ENCODE measurements at regions not wholly inside any gene's neighbourhood (a gene's known extent, or its start where the extent isn't known, plus 50 kb on each side); places are given as distances from the start of the nearest gene placed in this dataset.

DNA sequence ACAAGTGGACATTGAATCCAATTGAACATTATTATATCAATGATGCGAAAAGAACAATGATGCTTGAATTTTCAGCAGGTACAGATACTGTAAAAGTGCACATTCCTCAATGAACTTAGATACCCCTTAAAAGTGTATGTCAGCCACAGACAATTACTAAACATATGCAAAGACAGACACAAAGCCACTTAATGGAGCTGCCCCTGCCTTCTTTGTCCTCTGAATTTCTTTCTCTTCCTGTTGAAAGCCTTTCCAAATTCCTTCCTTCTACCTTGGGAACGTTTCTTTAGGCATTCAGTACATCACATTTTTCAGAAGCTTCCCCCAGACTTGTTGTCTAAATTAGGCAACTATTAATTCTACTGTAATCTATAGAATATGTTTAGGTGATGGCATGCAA, 706.8 kb upstream of the MBL2 start:
- BruUV-seq (replicated peaks) = no TSS peak
- no peak overlapping the region for H3K27ac Mint-ChIP-seq (ENCODE audit: unreplicated experiment)

DNA sequence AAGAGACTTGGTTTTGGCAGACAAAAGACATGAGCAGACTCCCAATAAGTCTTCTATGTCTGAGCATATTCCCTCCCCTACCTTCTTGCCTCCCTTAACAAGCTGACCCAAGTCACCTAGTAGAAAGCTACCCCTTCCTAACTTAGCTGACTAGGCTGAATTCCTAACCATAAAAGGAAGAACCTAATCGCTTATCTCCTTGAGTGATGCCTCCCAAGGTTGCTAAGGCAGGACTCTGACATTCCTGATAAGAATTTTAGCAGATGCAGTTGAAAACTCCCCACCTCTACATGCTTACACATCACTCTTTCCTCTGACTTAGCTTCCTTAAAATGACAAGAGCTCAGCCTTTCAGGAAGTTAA, 704.7 kb upstream of the MBL2 start:
- BruUV-seq (replicated peaks) = no TSS peak
- CTCF ChIA-PET = interaction anchor here (0.6 kb wide), 1 partner anchor 149 kb away, joined by 3 read pairs; no protein-coding TSS in a partner anchor
- DNase-seq = no peak
- no peak overlapping the region for H3K27ac Mint-ChIP-seq (ENCODE audit: unreplicated experiment)
- no peaks in the 10 kb centered on the region for H3K4me1 Mint-ChIP-seq (ENCODE audit: low read depth, unreplicated experiment)
- H3K36me3 Mint-ChIP-seq (ENCODE audit: insufficient read depth, unreplicated experiment) = no peaks in the 10 kb centered on the region
- TF ChIP-seq, protein P1, sequence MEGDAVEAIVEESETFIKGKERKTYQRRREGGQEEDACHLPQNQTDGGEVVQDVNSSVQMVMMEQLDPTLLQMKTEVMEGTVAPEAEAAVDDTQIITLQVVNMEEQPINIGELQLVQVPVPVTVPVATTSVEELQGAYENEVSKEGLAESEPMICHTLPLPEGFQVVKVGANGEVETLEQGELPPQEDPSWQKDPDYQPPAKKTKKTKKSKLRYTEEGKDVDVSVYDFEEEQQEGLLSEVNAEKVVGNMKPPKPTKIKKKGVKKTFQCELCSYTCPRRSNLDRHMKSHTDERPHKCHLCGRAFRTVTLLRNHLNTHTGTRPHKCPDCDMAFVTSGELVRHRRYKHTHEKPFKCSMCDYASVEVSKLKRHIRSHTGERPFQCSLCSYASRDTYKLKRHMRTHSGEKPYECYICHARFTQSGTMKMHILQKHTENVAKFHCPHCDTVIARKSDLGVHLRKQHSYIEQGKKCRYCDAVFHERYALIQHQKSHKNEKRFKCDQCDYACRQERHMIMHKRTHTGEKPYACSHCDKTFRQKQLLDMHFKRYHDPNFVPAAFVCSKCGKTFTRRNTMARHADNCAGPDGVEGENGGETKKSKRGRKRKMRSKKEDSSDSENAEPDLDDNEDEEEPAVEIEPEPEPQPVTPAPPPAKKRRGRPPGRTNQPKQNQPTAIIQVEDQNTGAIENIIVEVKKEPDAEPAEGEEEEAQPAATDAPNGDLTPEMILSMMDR (IDR thresholded peaks at IDR 0.05; ENCODE audit: unreplicated experiment) = no peak
- H3K27me3 Mint-ChIP-seq (ENCODE audit: unreplicated experiment) = no peaks in the 10 kb centered on the region
- intact Hi-C loops (cut with micrococcal nuclease; ENCODE audit: unreplicated experiment) = no loop called here
- H3K4me3 Mint-ChIP-seq (ENCODE audit: low read depth, unreplicated experiment) = no peak overlapping the region
- no peaks in the 10 kb centered on the region for H3K9me3 Mint-ChIP-seq (ENCODE audit: low read depth, unreplicated experiment)

More for the DNA sequence above, 706.8 kb upstream of the MBL2 start:
- H3K4me1 Mint-ChIP-seq (ENCODE audit: low read depth, unreplicated experiment) = no peaks in the 10 kb centered on the region
- no peaks in the 10 kb centered on the region for H3K27me3 Mint-ChIP-seq (ENCODE audit: unreplicated experiment)
- intact Hi-C loops (cut with micrococcal nuclease; ENCODE audit: unreplicated experiment) = no loop called here
- TF ChIP-seq, protein P1 (IDR thresholded peaks at IDR 0.05; ENCODE audit: unreplicated experiment) = no peak
- CTCF ChIA-PET = no interaction called here
- H3K36me3 Mint-ChIP-seq (ENCODE audit: insufficient read depth, unreplicated experiment) = no peaks in the 10 kb centered on the region
- no peak overlapping the region for H3K4me3 Mint-ChIP-seq (ENCODE audit: low read depth, unreplicated experiment)
- H3K9me3 Mint-ChIP-seq (ENCODE audit: low read depth, unreplicated experiment) = no peaks in the 10 kb centered on the region
- DNase-seq = no peak

DNA sequence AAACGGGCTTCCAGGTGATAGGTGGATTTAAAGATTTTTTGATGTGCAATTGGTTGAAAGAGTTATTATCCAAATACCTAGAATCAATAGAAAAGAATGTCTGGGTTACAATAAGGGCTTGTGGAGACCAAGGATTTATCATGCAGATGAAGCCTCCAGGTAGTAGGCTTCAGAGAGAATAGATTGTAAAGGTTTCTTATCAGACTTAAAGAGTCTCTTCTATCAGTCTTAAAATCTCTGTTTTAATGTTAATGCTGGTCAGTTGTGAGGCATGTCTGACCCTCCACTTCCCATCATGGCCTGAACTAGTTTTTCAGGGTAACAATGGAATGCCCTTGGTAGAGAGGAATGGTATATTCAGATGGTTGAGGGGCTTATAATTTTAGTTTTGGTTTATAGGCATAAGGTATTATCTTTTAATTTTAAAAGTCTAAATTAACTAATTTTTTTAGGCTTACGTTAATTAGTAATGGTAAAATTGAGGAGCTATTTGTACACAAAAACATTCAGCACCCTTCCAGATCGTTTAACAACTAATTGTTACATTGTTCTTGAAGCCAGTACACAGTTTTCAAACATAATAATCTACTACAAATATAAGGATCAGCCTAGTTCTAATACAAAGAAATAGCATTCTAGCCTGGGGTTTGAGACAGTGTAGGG, 704.2 kb upstream of the MBL2 start:
- intact Hi-C loops (cut with micrococcal nuclease; ENCODE audit: unreplicated experiment) = no loop called here
- Mint-ChIP-seq H3K4me3 (ENCODE audit: low read depth, unreplicated experiment) (no peak overlapping the region), H3K27me3 (ENCODE audit: unreplicated experiment) (no peaks in the 10 kb centered on the region), H3K4me1 (ENCODE audit: low read depth, unreplicated experiment) (no peaks in the 10 kb centered on the region), H3K36me3 (ENCODE audit: insufficient read depth, unreplicated experiment) (no peaks in the 10 kb centered on the region), H3K9me3 (ENCODE audit: low read depth, unreplicated experiment) (no peaks in the 10 kb centered on the region), H3K27ac (ENCODE audit: unreplicated experiment) (no peak overlapping the region)
- DNase-seq = no peak
- TF ChIP-seq, protein P1 (IDR thresholded peaks at IDR 0.05; ENCODE audit: unreplicated experiment) = no peak
- BruUV-seq (replicated peaks) = no TSS peak
- CTCF ChIA-PET = no interaction called here

DNA sequence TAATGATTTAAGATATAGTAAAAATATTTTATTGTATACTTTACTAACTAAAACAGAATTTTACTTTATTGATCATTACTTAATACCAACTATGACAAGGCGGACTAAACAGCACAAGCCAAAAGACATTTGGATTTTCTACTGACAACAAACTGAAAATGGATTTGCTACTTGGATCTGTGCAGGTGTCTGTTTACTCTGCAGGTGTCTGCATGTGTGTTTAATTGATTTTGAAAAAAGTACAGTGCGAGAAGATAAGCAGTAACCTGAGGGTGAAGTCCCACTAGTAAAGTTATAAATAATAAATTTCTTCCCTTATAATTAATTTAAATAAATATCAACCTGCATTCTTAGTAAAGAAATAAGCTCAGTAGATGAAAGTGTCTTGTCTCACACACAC, 696.8 kb upstream of the MBL2 start:
- Mint-ChIP-seq H3K9me3 (ENCODE audit: low read depth, unreplicated experiment) (no peaks in the 10 kb centered on the region), H3K4me1 (ENCODE audit: low read depth, unreplicated experiment) (no peaks in the 10 kb centered on the region), H3K36me3 (ENCODE audit: insufficient read depth, unreplicated experiment) (no peaks in the 10 kb centered on the region), H3K27ac (ENCODE audit: unreplicated experiment) (no peak overlapping the region), H3K4me3 (ENCODE audit: low read depth, unreplicated experiment) (no peak overlapping the region), H3K27me3 (ENCODE audit: unreplicated experiment) (no peaks in the 10 kb centered on the region)
- CTCF ChIA-PET = interaction anchor here (0.6 kb wide), 1 partner anchor 55 kb away, joined by 3 read pairs; no protein-coding TSS in a partner anchor
- DNase-seq = no peak
- BruUV-seq (replicated peaks) = no TSS peak
- intact Hi-C loops (cut with micrococcal nuclease; ENCODE audit: unreplicated experiment) = no loop called here
- TF ChIP-seq, protein P1 (IDR thresholded peaks at IDR 0.05; ENCODE audit: unreplicated experiment) = no peak

Measured in Calu3 (cell line).